ENCODE measurements at regions not wholly inside any gene's neighbourhood (a gene's known extent, or its start where the extent isn't known, plus 50 kb on each side); places are given as distances from the start of the nearest gene placed in this dataset.

DNA sequence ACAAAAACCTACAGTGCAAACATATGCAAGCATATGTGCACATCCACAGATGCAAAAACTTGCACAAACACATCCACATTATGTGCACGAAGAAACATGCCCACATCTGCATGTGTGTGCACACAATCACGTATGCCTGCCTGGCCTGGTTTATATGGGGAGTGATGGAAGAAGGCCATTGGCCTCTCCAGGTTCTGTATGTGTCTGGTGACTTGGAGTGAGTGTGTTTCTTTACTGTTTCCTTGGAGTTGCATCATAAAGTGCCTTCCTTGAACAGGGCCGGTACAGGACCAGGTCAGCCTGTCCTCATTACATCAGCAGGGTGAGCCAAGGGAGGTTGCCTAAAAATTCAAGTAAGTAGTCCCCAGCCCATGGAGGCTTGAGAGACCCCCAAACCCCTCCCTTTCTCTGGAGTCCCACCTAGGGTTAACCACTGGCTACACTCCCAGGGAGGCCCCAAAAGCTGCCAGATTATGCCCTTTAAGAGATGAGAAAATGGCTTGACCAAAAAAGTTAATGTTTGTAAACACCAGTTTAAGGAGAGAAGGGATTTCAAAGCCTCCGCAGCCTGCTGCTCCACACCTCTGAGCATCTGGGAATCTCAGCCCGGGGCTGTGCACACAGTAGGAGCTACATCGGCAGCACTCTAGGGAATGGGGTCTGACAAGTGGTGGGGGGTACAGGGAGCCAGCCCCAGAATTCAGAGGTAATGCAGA lies 140.8 kb downstream of the VEGFA start (continued):
- TF ChIP-seq CHD4 (IDR thresholded peaks at IDR 0.05; ENCODE audit: insufficient read depth, insufficient replicate concordance, low read depth, low read length, poor library complexity, severe bottlenecking), result no peak
- no peak for TF ChIP-seq YBX1 (IDR thresholded peaks at IDR 0.05)
- no peak for TF ChIP-seq KAT2B (IDR thresholded peaks at IDR 0.05; ENCODE audit: low read depth, low read length)
- TF ChIP-seq PHF20 (IDR thresholded peaks at IDR 0.05; ENCODE audit: partially characterized antibody), result peak; percentile 22
- no peak for TF ChIP-seq MEF2A (IDR thresholded peaks at IDR 0.05; ENCODE audit: control insufficient read depth, low read depth, low read length)
- peak; percentile 18 for TF ChIP-seq FOS (IDR thresholded peaks at IDR 0.05; ENCODE audit: extremely low read depth, insufficient read length)
- TF ChIP-seq TRIM24 (IDR thresholded peaks at IDR 0.05), result peak; percentile 87 to 91; a peak in 2 of 4 replicates
- TF ChIP-seq GABPA (tag; conservative IDR thresholded peaks at IDR 0.05; ENCODE audit: low read depth), result no peak
- no peak for TF ChIP-seq ZNF77 (CRISPR knock-in tag; IDR thresholded peaks at IDR 0.05)
- TF ChIP-seq RBM34 (IDR thresholded peaks at IDR 0.05; ENCODE audit: borderline replicate concordance, insufficient read depth, low read length), result no peak
- TF ChIP-seq HLTF (IDR thresholded peaks at IDR 0.05), result no peak
- no peak for TF ChIP-seq ZNF23 (CRISPR knock-in tag; IDR thresholded peaks at IDR 0.05)
- no peak for TF ChIP-seq HMG20A (CRISPR knock-in tag; conservative IDR thresholded peaks at IDR 0.05)
- peak; percentile 51 for TF ChIP-seq PTRF (tag; IDR thresholded peaks at IDR 0.05)
- TF ChIP-seq, protein P1, sequence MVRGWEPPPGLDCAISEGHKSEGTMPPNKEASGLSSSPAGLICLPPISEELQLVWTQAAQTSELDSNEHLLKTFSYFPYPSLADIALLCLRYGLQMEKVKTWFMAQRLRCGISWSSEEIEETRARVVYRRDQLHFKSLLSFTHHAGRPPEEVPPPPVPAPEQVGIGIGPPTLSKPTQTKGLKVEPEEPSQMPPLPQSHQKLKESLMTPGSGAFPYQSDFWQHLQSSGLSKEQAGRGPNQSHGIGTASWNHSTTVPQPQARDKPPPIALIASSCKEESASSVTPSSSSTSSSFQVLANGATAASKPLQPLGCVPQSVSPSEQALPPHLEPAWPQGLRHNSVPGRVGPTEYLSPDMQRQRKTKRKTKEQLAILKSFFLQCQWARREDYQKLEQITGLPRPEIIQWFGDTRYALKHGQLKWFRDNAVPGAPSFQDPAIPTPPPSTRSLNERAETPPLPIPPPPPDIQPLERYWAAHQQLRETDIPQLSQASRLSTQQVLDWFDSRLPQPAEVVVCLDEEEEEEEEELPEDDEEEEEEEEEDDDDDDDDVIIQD (CRISPR knock-in tag; IDR thresholded peaks at IDR 0.05), result no peak
- TF ChIP-seq CTBP1 (IDR thresholded peaks at IDR 0.05; ENCODE audit: borderline replicate concordance), result 0 out of 2 replicates have a peak, but pooled peaks have one; percentile 68
- 0 out of 2 replicates have a peak, but pooled peaks have one; percentile 34 for TF ChIP-seq ZNF518B (CRISPR knock-in tag; IDR thresholded peaks at IDR 0.05)
- TF ChIP-seq JUND (IDR thresholded peaks at IDR 0.05; ENCODE audit: borderline replicate concordance, low read depth, low read length), result peak; percentile 97
- TF ChIP-seq JUND (tag; IDR thresholded peaks at IDR 0.05; ENCODE audit: borderline replicate concordance, low read depth, low read length), result peak; percentile 92; the same call in 1 of the 3 replicates
- no peak for TF ChIP-seq MBD2 (IDR thresholded peaks at IDR 0.05; ENCODE audit: borderline replicate concordance, low read depth)
- no peak for TF ChIP-seq SIRT6 (IDR thresholded peaks at IDR 0.05; ENCODE audit: low read depth, low read length)
- TF ChIP-seq KHSRP (IDR thresholded peaks at IDR 0.05), result no peak
- peak; percentile 75; the same call in 1 of the 2 replicates for TF ChIP-seq ZNF780A (CRISPR knock-in tag; IDR thresholded peaks at IDR 0.05)
- TF ChIP-seq SNRNP70 (optimal IDR thresholded peaks at IDR 0.05; ENCODE audit: low read depth, low read length), result no peak
- peak; percentile 91 for TF ChIP-seq EP400 (IDR thresholded peaks at IDR 0.05)
- TF ChIP-seq NONO (IDR thresholded peaks at IDR 0.05; ENCODE audit: low read depth in 2 of 2, low read length in 1 of 2), result no peak
- TF ChIP-seq CBFA2T2 (conservative IDR thresholded peaks at IDR 0.05), result no peak

All from K562 (cell line).